ENCODE measurements at regions not wholly inside any gene's neighbourhood (a gene's known extent, or its start where the extent isn't known, plus 50 kb on each side); places are given as distances from the start of the nearest gene placed in this dataset.
A peak's percentile ranks its signal among the peaks of the same experiment; 100 is the strongest.
"Not testable (repeated sequence)": the region's sequence is repeated elsewhere in the genome, so short reads cannot be mapped to it uniquely, and the experiment has no call there.

GRCh38 chr13:50654331-50654730, 189.2 kb downstream of the DLEU7 start:
- ATAC-seq = no peak
- H3K4me1 Mint-ChIP-seq = no peaks in the 10 kb centered on the region
- no peaks in the 10 kb centered on the region for H3K36me3 Mint-ChIP-seq
- no peak overlapping the region for H3K27ac Mint-ChIP-seq
- H3K9me3 Mint-ChIP-seq = no peaks in the 10 kb centered on the region
- H3K4me3 Mint-ChIP-seq = no peak overlapping the region
- DNase-seq (ENCODE audit: low spot score in 2 of 2) = no peak

GRCh38 chr13:50661881-50662280, 181.6 kb downstream of the DLEU7 start:
- not testable (repeated sequence) for H3K9me3 Mint-ChIP-seq; H3K27ac Mint-ChIP-seq; H3K4me3 Mint-ChIP-seq; DNase-seq (ENCODE audit: low spot score in 2 of 2); H3K36me3 Mint-ChIP-seq; ATAC-seq; H3K4me1 Mint-ChIP-seq

DNA sequence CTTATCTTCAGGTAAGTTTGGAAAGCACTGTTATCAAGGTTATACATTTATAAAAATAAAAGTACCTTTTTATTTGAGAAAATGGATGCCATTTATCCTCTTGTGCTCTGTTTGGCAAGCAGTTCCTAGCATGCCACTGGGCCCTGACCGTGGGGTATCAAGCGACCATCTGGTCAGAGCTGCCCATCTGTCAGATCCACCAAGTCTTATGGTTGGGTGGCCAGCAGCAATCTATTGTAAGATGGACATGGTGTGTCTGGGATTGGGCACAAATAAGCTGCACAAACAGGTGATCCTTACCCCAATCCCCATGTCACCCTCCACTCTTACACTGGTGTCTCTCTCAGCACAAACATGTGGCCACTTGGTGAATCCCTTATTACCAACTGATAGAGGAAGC, 178.5 kb downstream of the DLEU7 start:
- H3K4me3 Mint-ChIP-seq = no peak overlapping the region
- no peaks in the 10 kb centered on the region for H3K4me1 Mint-ChIP-seq
- ATAC-seq (no peak), DNase-seq (ENCODE audit: low spot score in 2 of 2) (no peak)
- H3K36me3 Mint-ChIP-seq = no peaks in the 10 kb centered on the region
- no peaks in the 10 kb centered on the region for H3K9me3 Mint-ChIP-seq
- no peak overlapping the region for H3K27ac Mint-ChIP-seq

- no peak for DNase-seq (ENCODE audit: low spot score in 2 of 2)
Measured at GRCh38 chr13:50668049-50668448, 175.4 kb downstream of the DLEU7 start.

GRCh38 chr13:50668691-50669271, 174.7 kb downstream of the DLEU7 start:
- no peak for DNase-seq (ENCODE audit: low spot score in 2 of 2)
- H3K9me3 Mint-ChIP-seq = no peaks in the 10 kb centered on the region
- H3K36me3 Mint-ChIP-seq = no peaks in the 10 kb centered on the region
- no peak overlapping the region for H3K27ac Mint-ChIP-seq
- H3K4me3 Mint-ChIP-seq = no peak overlapping the region
- no peak for ATAC-seq
- no peaks in the 10 kb centered on the region for H3K4me1 Mint-ChIP-seq

More at GRCh38 chr13:50668049-50668448, 175.4 kb downstream of the DLEU7 start:
- no peak overlapping the region for H3K27ac Mint-ChIP-seq
- no peaks in the 10 kb centered on the region for H3K4me1 Mint-ChIP-seq
- H3K4me3 Mint-ChIP-seq = no peak overlapping the region
- ATAC-seq = no peak
- no peaks in the 10 kb centered on the region for H3K9me3 Mint-ChIP-seq
- no peaks in the 10 kb centered on the region for H3K36me3 Mint-ChIP-seq

DNA sequence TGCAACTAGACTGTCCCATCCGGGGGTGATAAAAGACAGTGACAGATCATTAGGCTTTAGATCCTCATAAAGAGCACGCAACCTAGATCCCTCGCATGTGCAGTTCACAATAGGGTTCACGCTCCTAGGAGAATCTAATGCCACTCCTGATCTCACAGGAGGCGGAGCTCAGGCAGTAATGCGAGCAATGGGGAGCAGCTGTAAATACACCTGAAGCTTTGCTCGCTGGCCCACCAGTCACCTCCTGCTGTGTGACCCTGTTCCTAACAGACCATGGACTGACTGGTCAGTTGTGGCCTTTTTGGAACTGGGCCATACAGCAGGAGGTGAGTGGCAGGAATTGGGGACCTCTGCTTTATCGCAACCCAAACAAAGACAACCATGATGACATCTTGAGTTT, 173.2 kb downstream of the DLEU7 start:
- ATAC-seq (no peak), DNase-seq (ENCODE audit: low spot score in 2 of 2) (no peak)
- no peaks in the 10 kb centered on the region for H3K9me3 Mint-ChIP-seq
- H3K4me1 Mint-ChIP-seq = no peaks in the 10 kb centered on the region
- H3K27ac Mint-ChIP-seq = no peak overlapping the region
- H3K4me3 Mint-ChIP-seq = no peak overlapping the region
- H3K36me3 Mint-ChIP-seq = no peaks in the 10 kb centered on the region

GRCh38 chr13:50670847-50671496, 172.5 kb downstream of the DLEU7 start:
- Mint-ChIP-seq H3K27ac (no peak overlapping the region), H3K36me3 (no peaks in the 10 kb centered on the region), H3K4me1 (peaks cover 2% of the 10 kb centered on the region), H3K4me3 (no peak overlapping the region), H3K9me3 (no peaks in the 10 kb centered on the region)
- DNase-seq (ENCODE audit: low spot score in 2 of 2) (no peak), ATAC-seq (no peak)

DNA sequence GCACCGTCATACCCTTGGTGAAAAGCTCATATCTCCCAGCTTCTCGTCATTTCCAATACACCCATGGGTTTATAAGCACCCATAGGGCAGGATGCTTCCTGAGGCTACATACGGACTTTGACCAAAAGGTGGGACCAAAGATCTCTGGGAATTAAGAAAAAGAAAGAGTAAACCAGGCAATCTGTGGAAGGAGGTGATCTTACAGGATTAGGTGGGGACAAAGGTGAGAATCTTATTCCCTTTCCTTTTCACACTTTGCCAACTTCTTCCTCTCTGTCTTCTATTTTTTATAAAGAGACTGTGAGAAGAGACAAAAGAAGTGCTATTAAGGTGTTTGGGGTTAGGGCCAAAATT, 172.0 kb downstream of the DLEU7 start:
- DNase-seq (ENCODE audit: low spot score in 2 of 2) = no peak
- no peak for ATAC-seq
- Mint-ChIP-seq H3K9me3 (no peaks in the 10 kb centered on the region), H3K4me3 (no peak overlapping the region), H3K36me3 (no peaks in the 10 kb centered on the region), H3K27ac (no peak overlapping the region), H3K4me1 (peaks cover 7% of the 10 kb centered on the region)

DNA sequence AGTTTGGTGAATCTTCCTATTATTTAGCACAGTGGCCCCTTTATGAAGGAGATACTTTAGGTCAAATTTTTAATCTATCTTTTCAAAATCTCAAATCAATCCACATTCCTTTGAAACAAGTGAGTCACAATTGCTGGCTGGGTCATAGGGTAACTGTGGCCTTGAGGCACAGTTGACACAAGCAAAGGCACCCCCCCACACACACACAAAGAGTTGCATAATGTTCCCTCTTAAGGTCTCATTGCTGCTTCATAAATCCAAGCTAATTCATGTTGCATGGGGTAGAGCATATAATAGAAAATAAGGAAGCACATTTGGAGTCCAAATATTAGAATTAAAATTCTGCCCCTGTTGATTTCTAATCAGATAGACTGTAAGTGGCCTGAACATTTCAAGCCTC, 171.5 kb downstream of the DLEU7 start:
- Mint-ChIP-seq H3K36me3 (no peaks in the 10 kb centered on the region), H3K9me3 (no peaks in the 10 kb centered on the region), H3K4me3 (no peak overlapping the region), H3K4me1 (peaks cover 12% of the 10 kb centered on the region), H3K27ac (no peak overlapping the region)
- ATAC-seq (no peak), DNase-seq (ENCODE audit: low spot score in 2 of 2) (no peak)

DNA sequence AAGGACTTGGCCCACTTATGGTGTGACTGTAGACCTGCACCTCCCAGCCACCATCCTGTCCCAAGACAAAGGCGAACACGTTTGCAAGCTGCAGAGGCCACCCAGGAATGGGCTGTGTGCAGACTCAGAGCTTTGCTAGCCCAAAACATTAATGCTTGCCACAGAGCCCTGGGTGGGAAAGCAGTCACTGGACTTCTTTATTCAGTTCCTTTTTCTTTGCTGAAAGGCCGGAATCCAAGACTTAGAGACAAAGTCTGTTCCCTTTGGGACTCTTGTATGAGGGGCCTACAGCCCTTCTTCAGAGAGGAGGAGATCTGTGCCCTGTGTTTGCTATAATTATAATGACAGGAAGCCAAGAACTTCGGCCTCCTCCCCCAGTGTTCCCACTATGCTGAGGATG, 167.8 kb downstream of the DLEU7 start:
- no peak overlapping the region for H3K4me3 Mint-ChIP-seq
- ATAC-seq (no peak), DNase-seq (ENCODE audit: low spot score in 2 of 2) (no peak)
- no peaks in the 10 kb centered on the region for H3K36me3 Mint-ChIP-seq
- H3K9me3 Mint-ChIP-seq = no peaks in the 10 kb centered on the region
- peaks cover 28% of the 10 kb centered on the region for H3K4me1 Mint-ChIP-seq
- H3K27ac Mint-ChIP-seq = no peak overlapping the region

DNA sequence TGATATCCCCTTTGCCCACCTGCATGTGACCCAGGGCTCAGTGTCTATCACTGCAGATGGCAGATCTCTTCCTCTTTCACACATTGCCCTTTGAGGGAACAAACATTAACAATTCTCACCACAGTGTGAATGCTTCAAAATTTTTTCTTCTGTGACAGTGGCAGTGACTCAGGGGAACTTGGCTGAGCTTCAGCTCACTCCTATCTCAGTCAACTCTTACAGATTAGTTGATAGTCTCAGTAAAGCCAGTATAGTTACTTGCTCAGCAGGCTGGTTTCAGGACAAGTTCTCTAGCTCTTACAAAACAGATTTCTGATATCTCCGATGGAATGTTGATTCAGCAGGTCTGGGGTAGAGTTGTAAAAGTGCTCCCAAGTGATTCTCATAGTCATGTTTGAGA, 166.9 kb downstream of the DLEU7 start:
- ATAC-seq (peak; percentile 94), DNase-seq (ENCODE audit: low spot score in 2 of 2) (no peak)
- Mint-ChIP-seq H3K36me3 (no peaks in the 10 kb centered on the region), H3K27ac (no peak overlapping the region), H3K4me1 (peaks cover 28% of the 10 kb centered on the region), H3K4me3 (no peak overlapping the region), H3K9me3 (no peaks in the 10 kb centered on the region)

GRCh38 chr13:50677258-50677657, 166.2 kb downstream of the DLEU7 start:
- no peak for DNase-seq (ENCODE audit: low spot score in 2 of 2)
- no peaks in the 10 kb centered on the region for H3K9me3 Mint-ChIP-seq
- no peak overlapping the region for H3K27ac Mint-ChIP-seq
- ATAC-seq = no peak
- no peak overlapping the region for H3K4me3 Mint-ChIP-seq
- H3K36me3 Mint-ChIP-seq = no peaks in the 10 kb centered on the region
- H3K4me1 Mint-ChIP-seq = peaks cover 28% of the 10 kb centered on the region

DNA sequence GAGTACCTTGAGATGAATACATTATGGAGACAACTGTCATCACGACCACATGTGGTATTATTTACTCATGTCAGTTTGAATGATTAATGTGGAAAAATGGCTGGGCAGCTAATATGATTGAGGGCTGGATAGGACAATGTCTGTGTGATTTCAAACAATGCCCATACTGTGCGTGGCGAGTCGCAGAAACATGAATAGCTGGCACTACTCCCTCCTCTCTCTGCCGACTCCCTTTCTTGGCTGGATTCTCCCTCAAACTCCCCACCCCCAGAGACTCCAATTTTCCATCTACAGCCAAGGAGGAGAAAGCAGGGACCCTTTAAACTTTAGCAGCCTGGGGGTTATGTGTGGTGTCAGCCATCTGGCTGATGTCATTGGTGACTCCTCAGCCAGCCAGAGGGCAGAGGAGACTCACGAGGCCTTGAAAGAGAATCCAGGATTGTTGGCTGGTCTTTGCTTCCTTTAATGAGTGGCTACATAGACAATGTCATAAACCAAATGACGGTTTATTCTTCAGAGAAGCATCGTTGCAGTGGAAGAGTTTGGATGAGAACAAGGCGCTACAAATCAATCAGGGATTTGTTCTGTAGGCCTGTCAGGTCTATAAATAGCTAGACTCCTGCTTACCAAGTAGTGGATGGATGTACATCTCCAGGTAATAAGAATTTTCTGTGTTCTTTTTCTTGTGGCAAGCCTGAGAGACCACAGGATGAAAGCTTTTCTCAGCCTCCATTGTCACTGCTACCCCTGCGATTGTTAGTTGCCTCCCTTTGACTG, 165.6 kb downstream of the DLEU7 start:
- DNase-seq (ENCODE audit: low spot score in 2 of 2) = no peak
- H3K27ac Mint-ChIP-seq = no peak overlapping the region

GRCh38 chr13:50678464-50679162, 164.9 kb downstream of the DLEU7 start:
- no peak overlapping the region for H3K4me3 Mint-ChIP-seq
- H3K9me3 Mint-ChIP-seq = no peaks in the 10 kb centered on the region
- peaks cover 28% of the 10 kb centered on the region for H3K4me1 Mint-ChIP-seq
- no peaks in the 10 kb centered on the region for H3K36me3 Mint-ChIP-seq
- H3K27ac Mint-ChIP-seq = no peak overlapping the region
- DNase-seq (ENCODE audit: low spot score in 2 of 2) = no peak
- no peak for ATAC-seq

More for the DNA sequence above, 165.6 kb downstream of the DLEU7 start:
- Mint-ChIP-seq H3K36me3 (no peaks in the 10 kb centered on the region), H3K9me3 (no peaks in the 10 kb centered on the region), H3K4me3 (no peak overlapping the region), H3K4me1 (peaks cover 28% of the 10 kb centered on the region)
- no peak for ATAC-seq

DNA sequence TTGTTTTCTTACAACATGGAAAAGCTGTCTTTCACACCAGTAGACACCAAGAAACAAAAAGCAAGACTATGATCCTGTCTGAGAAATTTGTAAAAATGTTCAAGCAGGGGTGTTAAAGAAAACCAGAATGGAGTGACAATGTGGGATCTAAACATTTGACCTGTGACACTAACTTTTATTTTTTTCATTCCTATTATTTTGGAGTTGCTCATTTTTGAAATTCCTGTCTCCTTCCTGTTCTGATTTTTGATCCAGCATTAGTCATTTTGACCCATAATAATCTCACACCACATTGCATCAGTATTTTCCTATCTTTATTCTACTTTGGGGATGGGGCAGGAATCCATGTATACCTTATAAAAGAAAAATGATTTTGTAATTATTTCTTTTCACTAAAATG, 164.2 kb downstream of the DLEU7 start:
- Mint-ChIP-seq H3K27ac (no peak overlapping the region), H3K4me3 (no peak overlapping the region), H3K36me3 (no peaks in the 10 kb centered on the region), H3K9me3 (no peaks in the 10 kb centered on the region), H3K4me1 (peaks cover 35% of the 10 kb centered on the region)
- ATAC-seq (no peak), DNase-seq (ENCODE audit: low spot score in 2 of 2) (no peak)

Measured in stimulated activated effector memory CD8-positive, alpha-beta T cell treated with anti-CD3 and anti-CD28 coated beads, Interleukin-12 subunit alpha, Interleukin-12 subunit beta, amount 100 ng/mL, for 72 hours (primary cell).